B cell (primary cell): ENCODE measurements at regions not wholly inside any gene's neighbourhood (a gene's known extent, or its start where the extent isn't known, plus 50 kb on each side); places are given as distances from the start of the nearest gene placed in this dataset.

ENCODE experiments used
- ATAC-seq: fragments of 200-7000 bp; cut with Tn5 transposase; one replicate; pipeline ENCODE4 v1.10.0; 2021; ENCODE audit warnings: low read depth, mild to moderate bottlenecking, moderate number of reproducible peaks, moderate library complexity
- CTCF ChIA-PET: fragments of 350-600 bp; sonication (Branson Sonifier 250); formaldehyde crosslinking; loops from one replicate; lab custom pipeline; 2021; ENCODE audit warnings: antibody characterized with exemption, inconsistent platforms; lab: Charles Lee
- POLR2A ChIA-PET: fragments of 350-600 bp; sonication (Branson Sonifier 250); formaldehyde crosslinking; loops from one replicate; lab custom pipeline; 2021; ENCODE audit warnings: antibody characterized with exemption; lab: Charles Lee
- DNase-seq: peaks from one replicate; pipeline ENCODE4 v3.0.0; 2013
- H2AFZ ChIP-seq: 2 replicates; pipeline ENCODE4 v1.6.1; 2012; ENCODE audit warnings: mild to moderate bottlenecking, low read depth, low read length; ENCODE audit not compliant: insufficient read depth, poor library complexity, severe bottlenecking
- H3K27ac ChIP-seq, 2 donors: 1 replicate in 1 of 2; 2 replicates in 1 of 2; pipeline ENCODE4 v1.5.1; 2012 to 2013; ENCODE audit warnings: low read length in 2 of 2, mild to moderate bottlenecking in 2 of 2, moderate library complexity in 1 of 2
- H3K27me3 ChIP-seq, 4 experiments: fragments of 200-600 bp in 1 of 4; sonication (generic) in 1 of 4; replicated peaks in 1 of 4; 1 replicate in 2 of 4; 2 replicates in 2 of 4; pipeline versions ENCODE4 v1.6.1 to v1.7.0; 2013 to 2016; ENCODE audit warnings: low read length in 3 of 4, mild to moderate bottlenecking in 2 of 4, mixed read lengths in 1 of 4, moderate library complexity in 1 of 4; ENCODE audit not compliant: insufficient read depth in 4 of 4, control insufficient read depth in 3 of 4; ENCODE audit errors: control extremely low read depth in 1 of 4
- H3K36me3 ChIP-seq, 2 experiments: replicated peaks in 1 of 2; 1 replicate in 1 of 2; 2 replicates in 1 of 2; pipeline versions ENCODE4 v1.6.1 to v1.7.1; 2013; ENCODE audit warnings: low read length in 1 of 2; ENCODE audit not compliant: insufficient read depth in 2 of 2, control insufficient read depth in 1 of 2; ENCODE audit errors: control extremely low read depth in 1 of 2, extremely low read depth in 1 of 2
- H3K4me1 ChIP-seq, 2 donors: fragments of 200-600 bp in 1 of 2; sonication (generic) in 1 of 2; 1 replicate in 1 of 2; 2 replicates in 1 of 2; pipeline versions ENCODE4 v1.5.1 to v1.6.1; 2013 to 2017; ENCODE audit warnings: low read length in 2 of 2; ENCODE audit not compliant: control insufficient read depth in 2 of 2, insufficient read depth in 2 of 2
- H3K4me2 ChIP-seq: replicated peaks from 2 replicates; pipeline ENCODE3; 2012; ENCODE audit warnings: mild to moderate bottlenecking, low read depth, low read length; ENCODE audit not compliant: poor library complexity, severe bottlenecking
- H3K4me3 ChIP-seq, 5 experiments: fragments of 200-600 bp in 1 of 5; sonication (generic) in 1 of 5; 1 replicate in 3 of 5; 2 replicates in 2 of 5; pipeline versions ENCODE4 v1.5.1 to v1.7.0; 2011 to 2016; ENCODE audit warnings: low read length in 4 of 5, mild to moderate bottlenecking in 4 of 5, low read depth in 2 of 5, control low read depth in 1 of 5, moderate library complexity in 1 of 5; ENCODE audit not compliant: insufficient read depth in 1 of 5; ENCODE audit errors: control extremely low read depth in 1 of 5, extremely low read depth in 1 of 5
- H3K79me2 ChIP-seq: fragments of 200-600 bp; sonication (generic); one replicate; pipeline ENCODE4 v1.6.0; 2016; ENCODE audit warnings: low read length; ENCODE audit not compliant: control insufficient read depth, insufficient read depth
- H3K9ac ChIP-seq: fragments of 200-600 bp; sonication (generic); 2 replicates; pipeline ENCODE4 v1.6.1; 2017; ENCODE audit warnings: mild to moderate bottlenecking, low read length, moderate library complexity
- H3K9me3 ChIP-seq, 3 donors: one replicate each; pipeline versions ENCODE4 v1.6.1 to v1.7.1; 2013; ENCODE audit warnings: low read length in 2 of 3; ENCODE audit not compliant: control insufficient read depth in 2 of 3, insufficient read depth in 1 of 3; ENCODE audit errors: control extremely low read depth in 1 of 3
- H4K20me1 ChIP-seq: 2 replicates; pipeline ENCODE4 v1.6.0; 2012; ENCODE audit warnings: mild to moderate bottlenecking, low read length; ENCODE audit not compliant: insufficient read depth, control insufficient read depth, poor library complexity, severe bottlenecking
- H3K27ac Mint-ChIP-seq: one replicate; pipeline ENCODE4 v1.8.0; 2021; ENCODE audit warnings: mixed read lengths
- H3K27me3 Mint-ChIP-seq: one replicate; pipeline ENCODE4 v1.8.0; 2021; ENCODE audit warnings: mixed read lengths
- H3K4me1 Mint-ChIP-seq: one replicate; pipeline ENCODE4 v1.8.0; 2021; ENCODE audit warnings: mixed read lengths
- H3K4me3 Mint-ChIP-seq: one replicate; pipeline ENCODE4 v1.8.0; 2021; ENCODE audit warnings: mixed read lengths
- H3K9me3 Mint-ChIP-seq: one replicate; pipeline ENCODE4 v1.8.0; 2022; ENCODE audit warnings: mixed read lengths; ENCODE audit not compliant: insufficient read depth
- CTCF ChIP-seq: fragments of 200-600 bp; IDR thresholded peaks from one replicate; pipeline ENCODE4 v1.8.0; 2022; ENCODE audit warnings: antibody characterized with exemption, mild to moderate bottlenecking
- EZH2 ChIP-seq: IDR thresholded peaks from 2 replicates; pipeline ENCODE4 v1.6.1; 2012; ENCODE audit warnings: borderline replicate concordance, low read depth, mild to moderate bottlenecking, moderate library complexity, low read length; ENCODE audit not compliant: insufficient read depth, poor library complexity, severe bottlenecking
- WGBS: methylation state at CpG from one replicate; pipeline ENCODE4 v1.1.5; 2013; ENCODE audit warnings: missing lambda C conversion rate; ENCODE audit not compliant: insufficient coverage; 5-methylcytosine and 5-hydroxymethylcytosine counted together
- intact Hi-C: fragments of 100-400 bp; cut with micrococcal nuclease; formaldehyde crosslinking; loops from one replicate; pipeline ENCODE4 v1.10.0; 2022

DNA sequence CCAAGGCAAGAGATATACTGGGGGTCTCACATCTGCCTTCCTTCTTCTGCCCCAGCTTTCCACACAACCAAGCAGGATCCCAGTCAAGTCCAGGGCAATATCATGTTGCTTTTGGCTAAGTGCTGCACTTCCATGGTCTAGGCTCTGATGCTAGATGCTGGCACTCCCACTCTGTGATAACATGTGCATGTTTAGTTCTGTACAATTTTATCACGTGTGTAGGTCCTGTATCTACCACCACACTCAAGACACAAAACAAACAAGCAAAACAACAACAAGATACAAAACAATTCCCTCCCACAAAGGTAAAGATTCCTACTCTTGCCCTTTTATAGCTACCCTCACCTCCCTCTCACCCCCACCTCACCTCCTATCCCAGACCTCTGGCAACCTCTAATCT, 105.6 kb upstream of the HABP2 start:
- DNase-seq = no peak
- ChIA-PET POLR2A (no interaction called here), CTCF (no interaction called here)
- Histone ChIP-seq H3K9me3 (no peaks in the 10 kb centered on the region), H2AFZ (no peak overlapping the region), H3K27ac (no peak overlapping the region), H3K27me3 (no peaks in the 10 kb centered on the region), H3K9ac (no peak overlapping the region), H3K4me1 (no peaks in the 10 kb centered on the region), H3K36me3 (no peaks in the 10 kb centered on the region), H3K4me2 (no peak overlapping the region), H3K79me2 (no peaks in the 10 kb centered on the region), H4K20me1 (no peaks in the 10 kb centered on the region), H3K4me3 (no peak overlapping the region)
- Mint-ChIP-seq H3K4me1 (no peaks in the 10 kb centered on the region), H3K27me3 (peaks cover 11% of the 10 kb centered on the region), H3K9me3 (no peaks in the 10 kb centered on the region), H3K4me3 (no peak overlapping the region), H3K27ac (no peak overlapping the region)
- intact Hi-C loops = no loop called here
- TF ChIP-seq EZH2 = no peak
- no peak for TF ChIP-seq CTCF
- 67% methylated on average over 1 of the region's 1 CpG for WGBS
- ATAC-seq = no peak

GRCh38 chr10:113449006-113449695, 103.7 kb upstream of the HABP2 start:
- ChIA-PET POLR2A (no interaction called here), CTCF (no interaction called here)
- no peak for ATAC-seq
- H4K20me1 ChIP-seq = no peaks in the 10 kb centered on the region
- no peaks in the 10 kb centered on the region for H3K27me3 ChIP-seq
- DNase-seq = no peak
- Mint-ChIP-seq H3K4me3 (no peak overlapping the region), H3K4me1 (no peaks in the 10 kb centered on the region), H3K27ac (no peak overlapping the region), H3K9me3 (no peaks in the 10 kb centered on the region), H3K27me3 (peaks cover 13% of the 10 kb centered on the region)
- no peak overlapping the region for H3K4me2 ChIP-seq
- H3K4me3 ChIP-seq = no peak overlapping the region
- H3K9ac ChIP-seq = no peak overlapping the region
- no peaks in the 10 kb centered on the region for H3K9me3 ChIP-seq
- H3K79me2 ChIP-seq = no peaks in the 10 kb centered on the region
- H3K36me3 ChIP-seq = no peaks in the 10 kb centered on the region
- no peak overlapping the region for H3K27ac ChIP-seq
- H3K4me1 ChIP-seq = no peaks in the 10 kb centered on the region
- no peak overlapping the region for H2AFZ ChIP-seq
- 83% methylated on average over 5 of the region's 5 CpGs for WGBS
- intact Hi-C loops = no loop called here
- TF ChIP-seq CTCF (no peak), EZH2 (no peak)
